Fibroblast of the conjunctiva (primary cell): ENCODE measurements at regions not wholly inside any gene's neighbourhood (a gene's known extent, or its start where the extent isn't known, plus 50 kb on each side); places are given as distances from the start of the nearest gene placed in this dataset.
"Not testable (repeated sequence)": the region's sequence is repeated elsewhere in the genome, so short reads cannot be mapped to it uniquely, and the experiment has no call there.

Source experiments
- DNase-seq: peaks from one replicate; pipeline ENCODE4 v3.0.0-alpha.2; 2010; ENCODE audit warnings: low read depth

DNA sequence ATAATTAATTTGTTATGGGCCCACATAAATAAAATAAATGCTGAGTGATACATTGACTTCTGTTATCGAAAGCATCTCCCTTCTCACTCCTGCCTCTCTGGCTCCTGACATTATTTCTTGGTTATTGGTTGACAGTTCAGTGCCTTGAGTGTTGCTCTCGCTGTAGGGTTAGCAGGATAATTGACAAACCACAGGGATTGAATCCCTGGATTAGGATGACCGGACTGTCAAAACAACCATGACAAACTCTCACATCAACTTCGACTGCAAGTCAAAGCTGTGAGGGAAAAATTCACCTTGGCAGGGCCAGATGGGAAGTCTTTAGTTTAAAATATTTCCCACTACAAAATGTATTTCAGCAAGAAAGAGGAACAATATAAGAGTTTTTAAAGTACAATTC, 245.4 kb upstream of the TFAP2D start:
- DNase-seq = no peak

GRCh38 chr6:50471041-50471440, 242.3 kb upstream of the TFAP2D start:
- DNase-seq = no peak

DNA sequence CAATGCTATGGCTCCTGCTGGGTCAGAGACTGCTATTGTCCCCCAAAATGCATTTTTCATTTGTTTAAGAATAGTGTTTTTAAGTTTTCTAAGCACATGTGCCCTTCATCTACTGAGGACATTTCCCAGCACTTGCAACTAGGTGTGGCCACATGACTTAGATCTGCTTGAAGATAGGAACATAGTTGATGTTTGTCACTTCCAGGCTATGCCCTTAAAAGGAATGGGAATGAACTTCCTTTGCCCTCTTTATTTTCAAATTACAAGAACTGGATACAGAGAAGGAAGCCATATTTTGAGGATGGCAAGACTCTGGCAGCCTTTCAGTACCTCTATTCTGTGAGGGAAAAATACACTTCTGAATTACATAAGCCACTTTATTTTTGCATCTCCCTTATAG, 203.0 kb upstream of the TFAP2D start:
- no peak for DNase-seq

GRCh38 chr6:50520326-50521266, 192.7 kb upstream of the TFAP2D start:
- no peak for DNase-seq

DNA sequence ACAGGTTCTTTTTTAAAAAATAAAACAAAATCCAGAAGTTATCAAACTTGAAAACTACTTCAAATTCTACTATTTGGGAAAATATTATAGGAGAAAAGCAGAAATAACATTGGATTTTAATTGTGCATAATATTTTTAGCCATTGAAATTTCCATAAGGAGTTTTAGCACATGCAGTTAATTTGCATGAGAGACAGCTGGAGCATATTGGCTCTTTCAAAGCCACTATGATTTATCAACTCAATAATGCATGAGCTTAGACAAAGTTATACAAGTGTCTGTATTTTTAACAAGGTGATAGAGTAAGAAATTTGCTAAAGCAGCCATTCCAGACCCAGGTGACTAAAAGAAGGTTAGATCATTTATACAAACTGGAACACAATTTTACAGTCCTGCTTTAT, 189.0 kb upstream of the TFAP2D start:
- no peak for DNase-seq

DNA sequence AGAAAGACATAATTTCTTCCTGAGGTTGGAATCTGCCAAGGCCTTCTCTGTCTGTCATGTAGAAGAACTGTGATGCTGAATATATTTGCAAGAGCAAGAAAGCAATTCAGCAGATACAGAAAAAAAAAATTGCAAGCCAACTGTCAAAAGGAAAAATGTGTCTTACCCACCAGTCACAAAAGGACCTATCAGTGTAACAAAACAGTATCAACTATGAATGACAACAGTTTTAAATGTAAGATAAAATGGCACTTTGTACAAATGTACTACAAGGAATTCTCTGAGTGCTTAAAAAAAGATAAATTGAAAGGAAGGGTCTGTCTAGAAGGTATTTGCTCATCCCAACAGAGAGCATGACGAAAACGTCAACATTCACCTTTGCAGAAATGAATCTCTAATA, 185.3 kb upstream of the TFAP2D start:
- DNase-seq = no peak

- DNase-seq = no peak
These were observed 173.9 kb upstream of the TFAP2D start for GRCh38 chr6:50539447-50539846.

DNA sequence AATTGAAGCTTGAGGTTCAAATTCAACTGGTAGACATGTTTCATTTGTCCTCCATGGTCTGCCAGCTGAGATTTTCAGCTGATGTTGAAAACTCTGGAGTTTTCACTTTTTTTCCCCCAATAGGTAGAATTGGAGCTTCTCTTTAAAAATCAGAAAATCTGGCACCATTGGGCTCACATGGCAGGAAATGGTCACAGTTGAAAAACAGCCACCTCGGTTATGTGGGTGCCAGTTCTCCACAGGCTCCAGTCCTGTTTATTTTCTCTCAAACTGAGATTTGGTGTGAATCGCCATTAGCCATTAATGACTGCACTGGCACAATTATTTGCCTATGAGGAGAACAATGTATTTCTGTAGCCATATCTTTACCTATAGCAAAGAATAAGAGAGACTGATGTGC, 171.4 kb upstream of the TFAP2D start:
- no peak for DNase-seq

GRCh38 chr6:50543666-50544065, 169.7 kb upstream of the TFAP2D start:
- no peak for DNase-seq

DNA sequence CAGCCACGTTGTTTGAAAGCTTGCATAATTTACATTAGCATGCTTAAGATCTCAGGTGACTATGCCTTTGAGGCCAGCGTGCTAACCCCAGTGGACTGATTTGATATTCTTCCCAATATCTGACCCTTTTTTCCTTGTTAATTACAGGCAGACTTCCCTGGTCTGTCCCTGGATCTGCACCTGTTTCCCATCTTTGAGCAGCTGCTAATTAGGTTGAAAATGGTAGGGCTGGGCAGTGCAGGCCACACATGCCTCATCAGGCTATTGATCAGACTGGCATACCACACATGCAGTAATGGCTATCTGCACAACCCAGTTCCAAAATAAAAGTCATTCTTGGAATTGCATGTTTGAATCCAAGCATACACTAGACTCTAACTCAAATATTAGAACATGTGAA, 164.3 kb upstream of the TFAP2D start:
- no peak for DNase-seq

GRCh38 chr6:50549475-50549874, 163.9 kb upstream of the TFAP2D start:
- no peak for DNase-seq

DNA sequence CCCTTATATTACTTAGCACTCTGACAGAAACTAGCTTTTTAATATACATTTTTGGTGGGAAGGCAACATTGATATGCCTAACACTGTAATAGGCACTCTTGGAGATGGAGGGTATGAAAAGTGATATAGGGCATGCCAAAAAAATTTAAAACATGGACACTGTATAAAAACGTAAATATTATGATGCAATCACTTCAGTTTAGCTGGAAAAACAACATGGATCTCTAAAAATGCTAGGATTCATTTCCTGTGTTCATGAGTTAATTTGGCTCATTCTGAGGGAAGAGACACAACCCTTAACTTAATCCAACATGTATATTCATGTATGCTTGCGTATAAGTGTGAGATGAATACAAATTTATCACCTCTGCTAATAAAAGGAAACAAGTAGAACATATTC, 157.3 kb upstream of the TFAP2D start:
- DNase-seq = no peak

DNA sequence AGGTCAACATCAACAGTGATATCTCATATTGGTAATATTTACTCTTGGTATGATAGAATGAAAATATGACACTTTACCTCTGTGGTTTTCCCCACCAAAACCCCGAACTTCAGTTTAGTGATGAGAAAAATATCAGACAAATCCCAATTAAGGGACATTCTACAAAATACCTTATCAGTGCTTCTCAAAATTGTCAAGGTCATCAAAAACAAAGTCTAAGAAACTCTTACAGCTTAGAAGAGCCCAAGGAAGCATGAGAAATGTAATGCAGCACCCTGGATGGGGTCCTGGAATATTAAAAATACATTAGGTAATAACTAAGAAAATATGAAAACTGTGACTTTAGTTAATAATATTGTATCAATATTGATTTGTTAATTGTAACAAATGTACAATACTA, 148.3 kb upstream of the TFAP2D start:
- DNase-seq = no peak

DNA sequence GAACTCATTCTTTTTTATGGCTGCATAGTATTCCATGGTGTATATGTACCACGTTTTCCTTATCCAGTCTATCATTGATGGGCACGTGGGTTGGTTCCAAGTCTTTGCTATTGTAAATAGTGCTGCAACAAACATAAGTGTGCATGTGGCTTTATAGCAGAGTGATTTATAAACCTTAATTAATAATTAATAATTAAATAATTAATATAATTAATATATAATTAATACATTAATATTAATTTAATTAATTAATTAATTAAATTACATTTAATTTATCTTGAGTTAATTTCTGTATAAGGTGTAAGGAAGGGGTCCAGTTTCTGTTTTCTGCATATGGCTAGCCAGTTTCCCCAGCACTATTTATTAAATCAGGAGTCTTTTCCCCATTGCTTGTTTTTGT, 142.1 kb upstream of the TFAP2D start:
- DNase-seq = not testable (repeated sequence)

DNA sequence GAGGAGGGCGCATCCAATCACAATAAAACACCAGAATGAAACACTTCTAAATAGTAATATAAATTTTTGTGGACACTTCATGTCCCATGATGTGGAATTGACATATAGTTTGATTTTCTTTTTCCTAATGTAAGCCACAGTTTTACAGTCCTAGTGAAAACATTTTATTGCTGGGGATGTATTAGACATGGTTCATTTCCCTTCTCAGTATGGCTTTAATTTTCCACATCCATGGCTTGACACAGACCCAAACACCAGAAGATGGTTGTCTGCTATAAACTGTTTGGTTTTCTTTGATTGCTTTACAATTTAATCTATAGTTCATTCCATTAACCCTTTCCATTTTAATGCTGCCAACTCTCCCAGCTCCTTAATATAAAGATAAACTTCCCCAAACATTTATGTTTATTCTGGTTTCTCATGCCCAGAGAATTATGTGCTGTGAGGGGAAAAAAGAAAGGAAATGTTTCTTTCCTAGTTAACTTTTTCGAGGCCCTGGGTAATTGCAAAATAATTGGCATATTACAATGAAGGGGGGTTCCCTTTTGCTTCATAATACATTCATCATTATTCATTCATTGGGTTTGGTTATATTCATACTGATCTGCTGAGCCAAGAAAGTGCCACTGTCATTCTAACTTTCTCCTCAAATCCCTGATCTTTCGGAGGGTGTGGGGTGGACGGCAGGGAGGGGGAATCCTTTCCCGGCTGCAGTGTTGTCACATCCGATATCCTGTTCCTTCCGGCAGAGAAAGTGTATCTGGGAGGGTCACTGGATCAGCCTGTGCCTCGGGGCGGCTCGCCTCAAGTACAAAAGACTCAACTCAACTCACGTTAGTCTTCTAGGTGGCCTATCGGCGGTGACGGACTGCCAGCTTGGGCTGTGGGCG, 127.6 kb upstream of the TFAP2D start:
- DNase-seq = no peak

DNA sequence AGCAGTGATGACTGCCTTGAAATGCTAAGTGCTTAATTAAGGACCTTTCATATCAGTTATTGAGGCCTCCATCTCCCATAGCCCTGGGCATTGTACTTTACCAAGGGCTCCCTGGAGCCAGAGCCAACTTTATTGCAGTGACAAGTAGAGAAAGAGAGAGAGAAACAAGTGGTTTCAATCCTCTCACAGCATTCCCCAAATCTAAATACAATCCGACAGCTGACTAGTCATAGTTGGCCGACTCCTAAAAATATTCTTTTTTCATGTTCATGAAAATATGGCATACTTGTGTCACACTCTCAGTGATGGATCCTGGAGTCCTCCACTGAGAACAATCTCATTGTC, 127.0 kb upstream of the TFAP2D start:
- no peak for DNase-seq

DNA sequence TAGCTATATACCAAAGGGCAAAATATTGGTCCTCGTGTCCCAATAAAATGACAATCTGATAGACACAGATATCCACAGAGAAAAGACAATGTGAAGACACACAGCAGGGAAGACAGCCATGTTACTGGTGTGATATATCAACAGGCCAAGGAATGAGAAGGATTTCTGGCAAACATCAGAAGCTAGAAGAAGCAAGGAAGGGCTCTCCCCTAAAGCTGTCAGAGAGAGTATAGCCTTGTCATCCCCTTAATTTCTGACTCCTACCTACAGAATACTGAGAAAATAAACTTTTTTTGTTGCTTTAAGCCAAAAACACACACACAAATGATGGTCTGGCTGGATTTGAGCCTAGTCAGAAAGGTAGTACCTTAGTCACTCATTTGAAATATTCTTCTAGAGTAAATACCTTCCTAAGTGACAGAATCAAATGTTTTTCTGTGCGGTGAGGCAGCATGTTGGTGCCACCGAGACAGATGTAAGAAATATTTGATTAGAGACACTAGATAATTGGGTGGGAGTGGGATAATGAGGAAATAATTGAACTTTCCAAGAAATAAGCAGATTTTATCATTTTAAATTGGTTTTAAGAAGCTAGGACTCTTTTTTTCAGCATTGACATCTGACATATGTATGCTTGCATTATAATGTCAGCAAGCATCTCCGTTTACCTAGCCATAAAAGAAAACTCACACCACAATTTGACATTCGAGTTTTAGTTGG, 123.4 kb upstream of the TFAP2D start:
- DNase-seq = no peak

- DNase-seq = no peak
These were observed 122.2 kb upstream of the TFAP2D start for GRCh38 chr6:50591135-50591534.

GRCh38 chr6:50600280-50600679, 113.0 kb upstream of the TFAP2D start:
- DNase-seq = no peak

GRCh38 chr6:50602292-50602691, 111.0 kb upstream of the TFAP2D start:
- DNase-seq = peak; percentile 1

- no peak for DNase-seq
These were observed 104.9 kb upstream of the TFAP2D start for GRCh38 chr6:50608421-50608820.

DNA sequence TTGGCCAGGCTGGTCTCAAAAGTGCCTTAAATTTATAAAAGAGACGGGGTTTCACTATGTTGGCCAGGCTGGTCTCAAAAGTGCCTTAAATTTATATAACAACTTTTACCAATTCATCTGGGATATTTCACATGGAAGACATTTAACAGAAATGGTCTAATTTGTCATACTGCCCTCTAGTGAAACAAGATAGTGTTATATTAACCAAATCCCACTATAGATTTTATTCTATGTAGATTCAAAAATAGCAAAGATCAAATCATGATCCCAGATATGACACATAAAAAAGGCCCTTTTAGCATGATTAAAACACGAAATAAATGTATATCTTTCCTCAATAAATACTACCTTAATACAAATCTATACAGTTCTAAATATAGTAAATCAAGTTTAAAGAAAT, 102.8 kb upstream of the TFAP2D start:
- DNase-seq = no peak

- DNase-seq = no peak
These were observed 77.9 kb upstream of the TFAP2D start for GRCh38 chr6:50635429-50635828.
